Endothelial cell (in vitro differentiated cells): ENCODE measurements at regions not wholly inside any gene's neighbourhood (a gene's known extent, or its start where the extent isn't known, plus 50 kb on each side); places are given as distances from the start of the nearest gene placed in this dataset.

Source experiments
- DNase-seq: peaks from one replicate; pipeline ENCODE4 v3.0.0; 2021; ENCODE audit warnings: low spot score
- H3K27ac Mint-ChIP-seq: one replicate; pipeline ENCODE4 v1.8.0; 2021; ENCODE audit warnings: mixed read lengths, inconsistent platforms; ENCODE audit not compliant: unreplicated experiment
- H3K27me3 Mint-ChIP-seq: one replicate; pipeline ENCODE4 v1.8.0; 2021; ENCODE audit warnings: mild to moderate bottlenecking, moderate library complexity, mixed read lengths, inconsistent platforms; ENCODE audit not compliant: unreplicated experiment
- H3K36me3 Mint-ChIP-seq: one replicate; pipeline ENCODE4 v1.8.0; 2021; ENCODE audit warnings: mild to moderate bottlenecking, low read depth, mixed read lengths, inconsistent platforms; ENCODE audit not compliant: unreplicated experiment
- H3K4me1 Mint-ChIP-seq: one replicate; pipeline ENCODE4 v1.8.0; 2021; ENCODE audit warnings: mild to moderate bottlenecking, mixed read lengths, inconsistent platforms; ENCODE audit not compliant: unreplicated experiment
- H3K4me3 Mint-ChIP-seq: one replicate; pipeline ENCODE4 v1.8.0; 2021; ENCODE audit warnings: mild to moderate bottlenecking, mixed read lengths, inconsistent platforms; ENCODE audit not compliant: unreplicated experiment
- H3K9me3 Mint-ChIP-seq: one replicate; pipeline ENCODE4 v1.8.0; 2021; ENCODE audit warnings: mixed read lengths, inconsistent platforms; ENCODE audit not compliant: unreplicated experiment
- TF ChIP-seq, protein P1 (sequence below): fragments of 200-600 bp; sonication (generic); IDR thresholded peaks from one replicate; pipeline ENCODE4 v1.5.0; 2021; ENCODE audit warnings: antibody characterized with exemption; ENCODE audit not compliant: unreplicated experiment

DNA sequence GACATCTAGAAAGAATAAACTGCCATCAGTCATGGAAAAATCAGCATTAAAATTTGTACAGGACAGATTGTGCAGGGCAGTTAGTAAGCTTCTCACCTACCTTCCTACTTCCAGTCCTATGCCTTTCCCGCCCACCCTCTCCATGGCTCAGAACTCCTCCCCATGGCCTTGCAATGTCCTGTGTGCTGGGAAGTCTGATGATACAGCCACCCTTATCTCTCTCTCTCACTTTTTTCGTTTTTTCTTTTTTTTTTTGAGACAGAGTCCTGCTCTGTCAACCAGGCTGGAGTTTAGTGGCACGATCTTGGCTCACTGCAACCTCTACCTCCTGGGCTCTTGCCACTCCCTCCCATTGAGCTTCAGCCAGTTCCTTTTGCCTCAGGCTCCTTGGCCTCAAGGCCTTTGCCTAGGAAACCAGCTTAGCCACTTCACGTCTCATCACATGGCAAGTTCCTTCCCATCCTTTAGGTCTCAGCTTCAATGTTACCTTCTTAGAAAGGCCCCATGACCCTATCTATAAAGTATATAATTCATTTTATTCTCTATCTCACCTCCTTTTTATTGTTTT lies 259.7 kb downstream of the NKX6-1 start:
- TF ChIP-seq, protein P1, sequence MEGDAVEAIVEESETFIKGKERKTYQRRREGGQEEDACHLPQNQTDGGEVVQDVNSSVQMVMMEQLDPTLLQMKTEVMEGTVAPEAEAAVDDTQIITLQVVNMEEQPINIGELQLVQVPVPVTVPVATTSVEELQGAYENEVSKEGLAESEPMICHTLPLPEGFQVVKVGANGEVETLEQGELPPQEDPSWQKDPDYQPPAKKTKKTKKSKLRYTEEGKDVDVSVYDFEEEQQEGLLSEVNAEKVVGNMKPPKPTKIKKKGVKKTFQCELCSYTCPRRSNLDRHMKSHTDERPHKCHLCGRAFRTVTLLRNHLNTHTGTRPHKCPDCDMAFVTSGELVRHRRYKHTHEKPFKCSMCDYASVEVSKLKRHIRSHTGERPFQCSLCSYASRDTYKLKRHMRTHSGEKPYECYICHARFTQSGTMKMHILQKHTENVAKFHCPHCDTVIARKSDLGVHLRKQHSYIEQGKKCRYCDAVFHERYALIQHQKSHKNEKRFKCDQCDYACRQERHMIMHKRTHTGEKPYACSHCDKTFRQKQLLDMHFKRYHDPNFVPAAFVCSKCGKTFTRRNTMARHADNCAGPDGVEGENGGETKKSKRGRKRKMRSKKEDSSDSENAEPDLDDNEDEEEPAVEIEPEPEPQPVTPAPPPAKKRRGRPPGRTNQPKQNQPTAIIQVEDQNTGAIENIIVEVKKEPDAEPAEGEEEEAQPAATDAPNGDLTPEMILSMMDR, result no peak
- no peak for DNase-seq
- no peak overlapping the region for H3K4me3 Mint-ChIP-seq
- no peaks in the 10 kb centered on the region for H3K36me3 Mint-ChIP-seq
- no peaks in the 10 kb centered on the region for H3K4me1 Mint-ChIP-seq
- H3K27ac Mint-ChIP-seq, result no peak overlapping the region
- no peaks in the 10 kb centered on the region for H3K27me3 Mint-ChIP-seq
- no peaks in the 10 kb centered on the region for H3K9me3 Mint-ChIP-seq

DNA sequence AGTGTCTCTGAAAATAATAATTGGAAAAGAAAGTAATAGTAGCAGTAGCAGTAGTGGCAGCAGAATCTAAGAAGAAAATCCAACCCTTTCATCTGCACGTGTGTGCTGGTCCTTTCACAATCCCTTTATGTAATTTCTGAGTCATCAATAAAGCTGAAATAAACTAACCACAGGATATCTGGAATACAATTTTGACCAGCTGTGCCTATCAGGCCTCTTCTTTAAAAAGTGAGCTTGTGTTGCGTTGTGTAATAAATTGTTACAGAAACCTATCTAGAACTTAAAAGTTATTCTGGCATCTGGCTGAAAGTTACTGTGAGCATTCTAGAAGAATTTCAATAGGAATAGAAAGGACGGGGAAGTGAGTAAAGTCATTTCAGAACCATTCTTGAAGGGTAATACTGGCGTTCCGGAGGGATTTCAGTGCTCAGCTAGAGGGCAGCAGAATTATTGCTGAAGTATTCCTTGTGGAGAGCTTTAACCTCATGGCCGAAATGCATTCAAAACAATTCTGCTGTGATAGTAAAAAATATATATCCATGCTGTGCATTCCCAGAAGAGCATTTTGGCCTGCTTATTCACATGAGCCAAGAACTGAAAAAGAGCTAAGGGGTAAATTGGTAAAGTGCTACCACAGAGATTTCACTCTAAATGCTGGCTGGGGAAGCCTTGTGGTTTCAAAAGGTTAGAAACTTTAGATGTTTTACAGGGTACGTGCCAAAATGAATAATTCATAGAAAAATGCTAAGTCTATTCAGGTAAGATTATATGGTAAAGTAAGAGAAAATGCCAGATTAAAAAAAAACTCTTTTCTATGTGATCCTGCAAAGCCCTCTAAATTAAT lies 260.6 kb downstream of the NKX6-1 start:
- H3K36me3 Mint-ChIP-seq, result no peaks in the 10 kb centered on the region
- no peaks in the 10 kb centered on the region for H3K9me3 Mint-ChIP-seq
- no peak overlapping the region for H3K4me3 Mint-ChIP-seq
- DNase-seq, result no peak
- TF ChIP-seq, protein P1, result no peak
- no peaks in the 10 kb centered on the region for H3K4me1 Mint-ChIP-seq
- H3K27ac Mint-ChIP-seq, result no peak overlapping the region
- H3K27me3 Mint-ChIP-seq, result no peaks in the 10 kb centered on the region

DNA sequence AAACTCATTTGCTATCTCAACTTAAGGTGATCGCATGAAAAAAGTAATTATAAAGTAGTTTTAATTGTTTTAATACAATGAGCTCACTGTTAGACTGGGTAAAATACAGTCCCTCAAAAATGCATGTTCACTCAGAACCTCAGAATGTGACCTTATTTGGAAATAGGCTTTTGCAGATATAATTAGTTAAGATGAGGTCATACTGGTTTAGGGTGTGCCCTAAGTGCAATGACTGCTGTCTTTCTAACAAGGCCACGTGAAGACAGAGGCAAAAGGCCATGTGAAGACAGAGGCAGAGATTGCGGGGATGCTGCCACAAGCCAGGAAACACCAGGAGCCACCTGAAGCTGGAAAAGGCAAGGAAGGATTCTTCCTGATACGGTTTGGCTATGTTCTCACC lies 262.1 kb downstream of the NKX6-1 start:
- TF ChIP-seq, protein P1, result no peak
- H3K36me3 Mint-ChIP-seq, result no peaks in the 10 kb centered on the region
- no peak for DNase-seq
- H3K27me3 Mint-ChIP-seq, result no peaks in the 10 kb centered on the region
- no peak overlapping the region for H3K27ac Mint-ChIP-seq
- no peaks in the 10 kb centered on the region for H3K9me3 Mint-ChIP-seq
- no peak overlapping the region for H3K4me3 Mint-ChIP-seq
- no peaks in the 10 kb centered on the region for H3K4me1 Mint-ChIP-seq

DNA sequence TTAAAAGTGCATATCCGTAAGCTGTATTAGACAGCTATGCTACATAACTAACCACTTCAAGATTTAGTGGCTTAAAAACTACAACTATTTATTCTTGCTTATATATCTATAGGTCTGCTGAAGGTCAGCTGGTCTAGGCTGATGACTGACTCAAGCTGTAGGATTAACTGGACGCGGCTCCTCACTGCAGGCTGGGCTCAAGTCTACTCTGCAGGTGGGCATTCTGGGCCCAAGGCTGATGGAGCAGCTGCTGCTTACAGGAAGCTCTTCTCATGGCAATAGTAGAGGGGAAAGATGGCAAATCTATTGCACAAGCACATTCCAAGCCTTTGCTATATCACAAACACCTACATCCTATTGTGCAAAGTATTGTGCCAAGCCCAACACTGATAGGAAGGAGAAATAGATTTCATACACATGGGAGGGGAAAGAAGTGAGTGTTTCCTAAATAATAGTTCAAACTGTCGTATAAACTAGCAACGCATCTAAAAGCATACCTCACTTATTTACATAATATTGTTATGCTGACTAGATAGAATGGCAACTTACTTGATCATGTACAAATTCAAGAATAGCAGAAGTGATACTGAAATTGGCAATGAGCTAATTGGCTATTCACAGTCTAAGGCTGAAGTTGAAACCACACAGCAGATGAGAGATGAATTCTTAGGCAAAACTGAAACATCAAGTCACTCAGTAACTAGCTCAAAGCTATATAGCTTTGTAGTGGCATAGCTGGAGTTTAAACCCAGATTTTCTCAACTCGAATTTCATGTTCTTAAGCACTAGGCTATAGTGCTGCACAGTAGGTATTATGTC lies 263.8 kb downstream of the NKX6-1 start:
- Mint-ChIP-seq H3K36me3 (no peaks in the 10 kb centered on the region), H3K27me3 (no peaks in the 10 kb centered on the region), H3K4me1 (no peaks in the 10 kb centered on the region), H3K9me3 (no peaks in the 10 kb centered on the region), H3K27ac (no peak overlapping the region), H3K4me3 (no peak overlapping the region)
- no peak for DNase-seq
- TF ChIP-seq, protein P1, result no peak
